NCI-H1105 treated with DMSO at 0.1 percent for 48 hours (cell line): ENCODE measurements at regions not wholly inside any gene's neighbourhood (a gene's known extent, or its start where the extent isn't known, plus 50 kb on each side); places are given as distances from the start of the nearest gene placed in this dataset.

Source experiments
- DNase-seq: peaks from one replicate; lab custom pipeline; 2025; lab: John Stamatoyannopoulos, UW

- no peak for DNase-seq
These were observed 540.8 kb downstream of the SOX6 start for GRCh38 chr11:15815246-15816195.

- no peak for DNase-seq
These were observed 540.0 kb downstream of the SOX6 start for GRCh38 chr11:15816260-15816871.

DNA sequence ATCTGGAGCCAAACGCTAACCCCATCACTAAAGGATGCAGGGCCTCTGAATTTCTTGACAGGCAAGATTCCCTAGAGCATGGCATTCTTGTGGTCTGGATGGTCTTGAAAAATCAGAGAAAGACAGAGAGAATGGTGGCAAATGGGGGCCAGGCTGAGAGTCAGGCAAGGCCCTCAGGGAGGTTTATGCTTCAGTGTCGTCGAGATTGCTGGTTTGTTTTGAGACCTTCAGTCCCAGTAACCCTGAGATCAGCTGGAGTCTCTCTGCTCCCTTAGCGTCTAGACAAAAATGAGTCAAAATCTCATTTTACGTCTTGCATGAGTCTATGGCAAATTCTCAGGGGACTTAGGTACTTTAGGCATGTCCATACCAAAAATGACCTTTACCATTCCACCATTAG lies 539.3 kb downstream of the SOX6 start:
- no peak for DNase-seq

- no peak for DNase-seq
These were observed 538.1 kb downstream of the SOX6 start for GRCh38 chr11:15818132-15818842.

DNA sequence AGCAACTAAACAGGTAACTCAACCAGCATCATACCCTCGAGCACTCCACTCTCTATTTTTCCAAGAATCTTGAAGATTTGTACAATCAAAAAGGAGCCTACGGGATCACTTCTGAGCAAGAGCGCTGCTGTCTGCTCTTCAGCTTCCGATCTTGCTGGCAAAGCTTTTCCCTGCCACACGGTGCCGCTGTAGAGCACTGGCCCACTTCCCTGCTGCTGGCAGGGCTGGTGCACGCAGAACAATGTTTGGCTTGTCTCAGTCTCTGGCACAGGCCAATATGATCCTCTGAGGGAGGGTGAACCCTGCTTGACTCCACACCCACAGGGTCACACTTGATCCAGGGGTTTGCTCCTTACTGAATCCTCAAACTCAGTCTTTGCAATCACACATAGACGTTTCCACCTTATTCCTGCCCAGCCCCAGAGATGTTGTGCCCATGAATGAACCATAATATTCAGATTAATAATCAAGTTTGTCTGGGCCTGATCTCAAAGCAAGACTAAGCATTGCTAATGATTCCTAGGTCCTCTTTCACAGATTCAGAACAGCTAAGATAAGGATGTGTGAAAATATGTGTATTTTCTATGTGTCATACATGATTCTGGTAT lies 536.6 kb downstream of the SOX6 start:
- no peak for DNase-seq

DNA sequence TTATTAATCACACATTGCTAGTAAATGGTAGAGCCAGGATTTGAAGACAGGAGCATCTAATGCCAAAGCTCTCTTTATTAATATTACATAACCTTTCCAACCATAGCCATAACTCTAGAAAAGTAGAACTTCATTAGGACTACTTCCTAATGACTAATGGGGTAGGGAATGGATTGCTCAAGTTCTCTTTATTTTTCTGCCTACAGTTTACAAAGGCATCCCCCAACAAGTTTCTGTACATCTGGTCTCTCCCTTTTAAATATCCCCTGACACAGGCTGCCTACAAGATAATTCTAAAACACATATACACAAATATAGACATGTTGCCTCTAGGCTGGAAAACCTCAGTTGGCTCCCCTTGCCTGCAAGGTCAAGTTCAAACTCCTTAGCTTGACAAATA lies 534.9 kb downstream of the SOX6 start:
- DNase-seq: no peak

DNA sequence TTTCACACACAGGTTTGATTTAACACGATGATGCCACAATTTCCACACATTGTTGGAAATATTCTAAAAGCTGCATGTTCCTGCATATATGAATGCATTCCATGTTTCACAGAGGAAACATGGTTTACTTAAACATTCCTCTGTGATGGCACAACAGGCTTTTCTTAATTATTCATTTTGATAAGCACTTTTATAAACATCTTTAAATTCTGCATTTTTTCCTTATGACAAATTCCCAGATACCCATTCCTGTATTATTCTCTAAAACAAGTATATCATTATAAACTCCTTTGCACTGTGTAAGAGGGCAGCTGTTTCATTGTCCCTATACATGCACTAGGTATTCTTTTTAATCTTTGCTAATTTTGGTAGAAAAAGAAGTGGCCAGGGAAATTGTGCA lies 532.3 kb downstream of the SOX6 start:
- DNase-seq: no peak

DNA sequence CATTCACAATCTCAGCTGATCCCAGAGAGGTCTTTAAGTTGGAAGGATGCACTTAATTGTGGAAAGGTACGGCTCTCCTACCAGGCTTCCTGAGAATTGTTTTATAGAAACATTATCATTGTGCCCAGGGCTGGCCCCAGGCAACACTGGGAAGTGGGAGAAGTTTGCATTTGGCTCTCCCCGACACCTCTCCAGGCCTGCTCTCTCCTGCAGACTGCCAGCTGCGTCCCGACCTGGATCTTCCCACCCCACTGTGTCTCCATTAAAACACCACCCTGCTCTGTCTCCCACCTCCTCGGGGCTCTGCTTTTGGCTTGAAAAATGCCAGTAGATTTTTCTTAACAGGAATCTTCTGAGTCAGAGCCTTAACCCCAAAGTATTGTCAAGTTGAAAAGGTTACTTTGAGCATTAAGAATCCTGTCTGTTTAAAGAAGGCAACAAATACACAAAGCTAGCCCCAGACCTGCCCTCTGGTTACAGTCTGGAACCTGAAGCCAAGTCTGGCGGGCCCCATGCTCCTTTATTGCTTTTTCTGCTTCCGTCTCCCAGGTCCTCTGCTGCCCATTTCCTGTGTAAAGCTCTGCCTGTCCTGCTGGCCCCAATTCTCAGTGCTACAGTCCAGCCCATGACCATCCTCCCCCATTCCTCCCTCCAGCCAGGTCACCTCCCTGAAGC lies 530.2 kb downstream of the SOX6 start:
- DNase-seq: no peak

- peak; percentile 54 for DNase-seq
These were observed 529.5 kb downstream of the SOX6 start for GRCh38 chr11:15826826-15827225.

DNA sequence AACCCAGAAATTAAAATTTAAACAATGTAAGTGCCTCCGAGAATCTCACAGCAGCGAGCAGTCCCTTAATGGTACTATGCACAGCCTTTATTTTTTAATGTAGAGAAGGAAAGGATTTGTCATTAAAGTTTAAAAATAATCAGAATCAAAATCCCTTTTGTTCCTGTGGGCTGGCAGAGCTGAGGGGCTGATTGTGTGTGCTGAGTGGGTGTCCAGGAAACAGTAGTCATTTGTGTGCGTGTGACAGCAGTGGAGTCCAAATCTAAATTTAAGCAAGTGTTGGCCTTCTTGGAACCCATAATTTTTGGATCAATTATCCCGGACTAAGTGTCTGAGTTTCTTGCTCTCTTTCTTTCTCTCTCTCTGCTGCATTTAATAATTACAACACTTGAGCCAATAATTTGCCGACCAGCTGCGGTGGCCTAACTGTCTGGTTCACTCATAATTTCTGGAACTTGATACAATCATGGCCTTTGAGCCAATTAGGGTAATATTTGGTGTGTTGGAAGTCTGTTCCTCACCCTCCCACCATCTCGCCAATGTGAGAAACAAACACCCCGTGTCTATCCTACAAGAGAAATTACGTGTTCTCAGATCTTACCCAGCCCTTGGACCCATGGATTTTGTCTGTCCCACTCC lies 528.0 kb downstream of the SOX6 start:
- DNase-seq: peak; percentile 82

DNA sequence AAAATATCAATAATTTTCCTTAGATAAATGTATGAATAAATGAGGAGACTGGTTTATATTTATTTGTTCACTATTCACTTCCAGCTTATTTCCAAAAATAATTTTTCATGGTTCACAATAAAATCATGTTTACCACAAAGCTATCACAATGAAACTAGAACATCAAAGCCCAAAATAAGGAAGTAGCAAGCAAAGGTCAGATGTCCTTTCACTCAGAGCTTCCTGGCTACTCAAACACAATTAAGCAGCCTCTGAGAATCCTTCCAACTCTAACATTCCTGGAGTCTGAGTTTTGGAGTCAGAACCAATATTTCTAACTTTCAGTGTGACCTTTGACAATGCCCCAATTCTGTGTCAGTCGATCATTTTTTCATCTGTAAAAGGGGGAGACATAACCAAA lies 527.0 kb downstream of the SOX6 start:
- DNase-seq: no peak

DNA sequence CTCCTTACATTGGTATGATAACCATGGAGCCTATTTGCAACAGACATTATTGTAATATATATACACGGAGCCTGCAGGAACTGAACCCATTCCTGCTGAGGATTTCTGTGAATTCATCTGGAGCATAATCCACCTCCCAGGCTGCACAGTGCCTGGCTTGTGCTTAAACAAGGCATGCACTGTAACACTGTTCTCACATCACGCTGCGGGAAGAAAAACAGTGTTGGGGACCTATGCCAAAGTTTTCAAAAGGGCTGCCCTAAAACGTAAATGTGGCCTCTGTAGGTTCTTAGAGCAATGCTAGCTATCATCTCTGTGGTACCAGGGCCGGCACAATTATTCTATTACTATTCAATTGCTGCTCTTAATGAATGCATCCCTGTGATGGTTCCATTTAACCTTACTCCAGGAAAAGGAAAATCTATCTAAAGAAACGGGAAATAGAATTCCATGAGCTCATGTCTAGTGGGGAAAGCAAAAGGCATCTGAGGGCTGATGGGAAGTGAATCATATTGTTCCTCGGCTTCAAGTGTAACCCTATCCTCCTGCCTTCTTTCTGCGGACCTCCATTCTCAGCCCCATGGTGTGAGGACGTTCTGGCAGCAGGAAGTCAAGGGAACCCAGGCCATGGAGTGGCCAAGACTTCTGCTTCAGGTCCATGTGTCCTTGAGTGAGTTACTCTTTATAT lies 525.5 kb downstream of the SOX6 start:
- DNase-seq: no peak

- no peak for DNase-seq
These were observed 520.4 kb downstream of the SOX6 start for GRCh38 chr11:15835788-15836411.

DNA sequence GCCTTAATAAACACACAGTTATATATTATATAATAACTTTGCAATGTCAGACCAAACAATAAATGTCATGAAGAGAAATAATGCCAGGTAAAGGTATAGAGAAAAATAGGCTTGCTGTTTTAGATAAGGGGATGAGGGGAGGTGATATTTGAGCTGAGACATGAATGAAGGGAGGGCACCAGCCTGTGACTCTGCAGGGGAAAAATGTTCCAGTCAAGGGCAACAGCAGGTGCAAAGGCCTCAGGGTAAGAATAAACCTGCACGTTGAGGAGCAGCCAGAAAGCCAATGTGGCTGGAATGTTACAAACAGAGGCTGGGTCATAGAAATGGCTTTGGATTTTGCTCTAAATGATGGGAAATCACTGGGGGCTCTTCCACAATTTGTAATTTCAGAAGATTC lies 519.6 kb downstream of the SOX6 start:
- no peak for DNase-seq

DNA sequence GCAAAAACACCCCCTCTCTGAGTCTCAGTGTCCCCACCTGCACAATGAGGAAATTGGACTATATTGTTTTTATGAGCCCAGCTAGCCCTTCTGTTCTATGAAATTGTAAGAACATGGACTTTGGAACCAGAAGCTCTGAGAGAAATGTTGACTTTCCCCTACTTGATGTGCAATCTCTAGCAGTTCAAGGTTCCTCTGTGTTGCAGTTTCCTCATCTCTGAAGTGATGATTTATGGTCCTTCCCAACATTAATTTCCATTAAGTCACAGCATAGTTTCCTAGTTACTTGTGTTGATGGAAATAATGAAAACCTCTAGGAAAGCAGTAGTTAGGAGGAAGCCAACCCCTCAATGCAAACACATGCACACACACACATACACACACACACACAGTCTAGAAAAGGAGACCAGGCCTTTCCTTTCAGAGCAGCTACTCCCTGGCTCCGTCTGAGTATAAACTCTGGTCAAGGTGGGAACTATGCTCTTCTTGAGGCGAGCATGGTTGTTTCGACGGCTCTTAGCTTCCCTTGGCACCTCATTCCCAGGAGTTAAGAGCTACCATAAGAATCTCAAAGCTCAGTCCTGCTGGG lies 518.4 kb downstream of the SOX6 start:
- DNase-seq: no peak

DNA sequence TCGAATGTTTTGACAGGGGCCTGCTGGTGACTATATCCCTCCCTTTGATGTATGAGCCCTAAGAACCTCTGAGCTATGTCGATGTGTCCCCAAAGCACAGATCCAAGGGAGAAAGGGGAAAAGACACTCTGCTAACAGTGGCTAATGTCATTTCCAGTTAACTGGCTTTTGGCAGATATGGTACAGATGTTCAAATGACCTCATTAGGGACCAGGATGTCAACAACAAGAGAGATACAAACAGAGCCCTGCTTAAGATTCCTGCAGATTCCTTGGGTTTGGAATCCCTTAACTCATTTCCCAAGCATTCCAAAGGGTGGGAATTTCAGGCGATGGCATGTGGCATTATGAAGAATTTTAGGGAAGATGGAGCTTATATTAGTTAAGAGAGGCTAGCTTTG lies 517.3 kb downstream of the SOX6 start:
- no peak for DNase-seq

DNA sequence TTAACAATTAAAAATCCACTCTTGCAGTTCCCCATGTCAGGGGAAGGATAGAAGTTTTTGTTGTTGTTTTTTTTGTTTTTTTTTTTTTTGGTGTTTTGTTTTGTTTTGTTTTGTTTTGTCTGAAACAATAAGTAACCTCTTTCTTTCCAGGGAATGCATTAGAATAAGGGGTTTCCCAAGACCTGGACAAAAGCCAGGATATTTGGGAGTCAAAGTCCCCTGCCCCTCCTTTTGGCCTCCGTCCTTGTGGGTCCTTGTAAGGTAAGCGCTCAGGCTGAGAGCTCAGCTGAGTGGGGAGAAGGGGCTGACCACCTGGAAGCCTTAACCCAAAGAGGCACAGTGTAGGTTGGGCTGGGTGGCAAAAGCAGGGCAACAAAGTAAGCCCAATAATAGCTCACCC lies 515.4 kb downstream of the SOX6 start:
- DNase-seq: no peak

- peak; percentile 16 for DNase-seq
These were observed 514.2 kb downstream of the SOX6 start for GRCh38 chr11:15841931-15842740.

DNA sequence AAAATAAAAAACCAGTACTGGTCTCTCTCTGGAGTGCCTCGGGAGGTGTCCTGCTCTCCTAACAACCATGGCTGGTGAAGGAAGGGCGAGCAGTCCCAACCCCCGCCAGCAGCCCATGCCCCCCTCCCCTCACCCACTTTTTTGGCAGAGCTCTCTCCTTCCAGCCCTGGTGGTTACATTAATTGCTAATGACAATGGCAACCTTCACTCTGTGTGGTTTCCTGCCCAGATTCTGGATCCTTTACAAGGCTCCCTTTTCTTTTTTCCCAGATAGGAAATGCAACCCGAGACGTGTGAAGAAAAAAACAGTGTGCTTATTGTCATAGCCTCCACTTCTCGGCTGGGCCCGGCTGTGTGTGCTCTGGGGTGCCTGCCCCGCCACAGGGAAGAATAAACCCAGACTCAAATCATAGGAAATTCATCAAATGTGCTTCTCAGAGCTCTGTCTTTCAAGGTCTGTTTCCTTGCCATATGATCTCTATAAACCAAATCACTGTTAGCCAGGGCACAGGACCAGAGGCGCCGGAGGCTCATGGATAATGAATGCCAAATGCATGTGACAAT lies 513.0 kb downstream of the SOX6 start:
- DNase-seq: peak; percentile 98
